Thyroid gland (tissue), 4 donors: ENCODE measurements at regions not wholly inside any gene's neighbourhood (a gene's known extent, or its start where the extent isn't known, plus 50 kb on each side); places are given as distances from the start of the nearest gene placed in this dataset.

Experiments
- CTCF ChIP-seq, 6 experiments: fragments of 200-600 bp in 3 of 6; fragments of 450-650 bp in 3 of 6; sonication (generic) in 3 of 6; IDR thresholded peaks; one replicate each; pipeline ENCODE4 v1.5.1; 2016 to 2019; ENCODE audit warnings: antibody characterized with exemption in 6 of 6, mild to moderate bottlenecking in 2 of 6, inconsistent platforms in 1 of 6, moderate library complexity in 1 of 6
- POLR2A ChIP-seq, 2 donors: fragments of 450-650 bp; IDR thresholded peaks; one replicate each; pipeline ENCODE4 v1.6.1; 2017; ENCODE audit warnings: antibody characterized with exemption in 2 of 2, mild to moderate bottlenecking in 2 of 2, moderate library complexity in 1 of 2

GRCh38 chr9:34866614-34867013 is 91.5 kb upstream of the PHF24 start:
- TF ChIP-seq POLR2A (IDR thresholded peaks at IDR 0.05) (no peak), CTCF (IDR thresholded peaks at IDR 0.05) (no peak)
